GM12872 (cell line): ENCODE measurements at regions not wholly inside any gene's neighbourhood (a gene's known extent, or its start where the extent isn't known, plus 50 kb on each side); places are given as distances from the start of the nearest gene placed in this dataset.
A peak's percentile ranks its signal among the peaks of the same experiment; 100 is the strongest.

Experiments
- CTCF ChIP-seq: IDR thresholded peaks from 3 replicates; pipeline ENCODE4 v1.5.1; 2011; ENCODE audit warnings: low read depth, mild to moderate bottlenecking, low read length, moderate library complexity; ENCODE audit not compliant: insufficient read depth

GRCh38 chr11:34564406-34564805 lies 50.8 kb upstream of the ELF5 start:
- no peak for TF ChIP-seq CTCF

- no peak for TF ChIP-seq CTCF
These were observed 51.2 kb upstream of the ELF5 start for GRCh38 chr11:34564807-34565241.

- peak; percentile 70 for TF ChIP-seq CTCF
These were observed 52.0 kb upstream of the ELF5 start for GRCh38 chr11:34565417-34566207.

DNA sequence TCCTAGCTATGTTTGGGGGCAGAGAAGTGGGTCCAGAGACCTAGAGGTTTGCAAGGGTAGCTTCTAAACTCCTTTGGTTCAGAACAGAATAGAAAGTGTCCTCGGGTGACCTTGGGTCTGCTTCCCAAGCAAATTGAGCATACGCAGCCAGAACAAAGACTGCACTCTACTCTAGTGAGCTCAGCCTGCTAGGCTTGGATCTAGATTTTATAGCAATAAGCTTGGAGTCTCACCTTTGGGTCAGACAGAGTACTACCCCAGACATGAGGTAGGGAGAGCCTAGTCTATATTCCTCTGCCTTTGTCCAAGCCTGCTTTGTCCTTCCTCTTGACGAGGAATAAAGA lies 52.6 kb upstream of the ELF5 start:
- no peak for TF ChIP-seq CTCF

- TF ChIP-seq CTCF, result no peak
These were observed 53.1 kb upstream of the ELF5 start for GRCh38 chr11:34566736-34567135.

GRCh38 chr11:34567733-34568132 lies 53.2 kb upstream of the EHF start:
- no peak for TF ChIP-seq CTCF

GRCh38 chr11:34570584-34570983 lies 50.3 kb upstream of the EHF start:
- TF ChIP-seq CTCF, result no peak
